Right lobe of liver (tissue), 4 donors: ENCODE measurements at regions not wholly inside any gene's neighbourhood (a gene's known extent, or its start where the extent isn't known, plus 50 kb on each side); places are given as distances from the start of the nearest gene placed in this dataset.

Source experiments
- POLR2A ChIP-seq: fragments of 450-650 bp; IDR thresholded peaks from one replicate; pipeline ENCODE4 v1.6.1; 2017; ENCODE audit warnings: antibody characterized with exemption, mild to moderate bottlenecking
- TF ChIP-seq, protein P1 (sequence below), 4 donors: fragments of 200-600 bp in 3 of 4; fragments of 450-650 bp in 1 of 4; IDR thresholded peaks; one replicate each; pipeline versions ENCODE4 v1.5.1 to v1.8.0; 2016 to 2022; ENCODE audit warnings: antibody characterized with exemption in 4 of 4, mild to moderate bottlenecking in 2 of 4
- donor health status: DM: no; HTN: no; CAD: no.
- donor health status: DM: no; HTN: no; CAD: no.
- donor health status: DM: no; HTN: yes; CAD: no.

DNA sequence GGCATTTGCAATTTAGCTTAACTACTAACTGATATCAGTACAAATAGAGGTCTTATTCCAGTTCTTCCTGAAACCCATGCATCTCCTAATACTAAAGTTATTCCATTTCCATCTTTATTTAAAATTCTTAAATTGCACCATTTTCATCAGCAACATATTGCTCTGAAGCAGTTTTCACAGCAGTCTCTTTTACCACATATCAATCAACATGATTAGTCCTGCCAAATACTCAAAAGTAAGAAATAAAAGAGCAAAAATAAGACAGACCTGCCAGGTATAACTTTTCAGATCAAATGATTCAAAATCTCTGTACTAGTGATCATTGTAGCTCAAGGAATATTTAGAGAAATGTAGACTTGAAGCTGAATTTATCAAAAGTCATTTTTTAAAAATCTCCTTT, 141.7 kb downstream of the SLITRK1 start:
- TF ChIP-seq, protein P1, sequence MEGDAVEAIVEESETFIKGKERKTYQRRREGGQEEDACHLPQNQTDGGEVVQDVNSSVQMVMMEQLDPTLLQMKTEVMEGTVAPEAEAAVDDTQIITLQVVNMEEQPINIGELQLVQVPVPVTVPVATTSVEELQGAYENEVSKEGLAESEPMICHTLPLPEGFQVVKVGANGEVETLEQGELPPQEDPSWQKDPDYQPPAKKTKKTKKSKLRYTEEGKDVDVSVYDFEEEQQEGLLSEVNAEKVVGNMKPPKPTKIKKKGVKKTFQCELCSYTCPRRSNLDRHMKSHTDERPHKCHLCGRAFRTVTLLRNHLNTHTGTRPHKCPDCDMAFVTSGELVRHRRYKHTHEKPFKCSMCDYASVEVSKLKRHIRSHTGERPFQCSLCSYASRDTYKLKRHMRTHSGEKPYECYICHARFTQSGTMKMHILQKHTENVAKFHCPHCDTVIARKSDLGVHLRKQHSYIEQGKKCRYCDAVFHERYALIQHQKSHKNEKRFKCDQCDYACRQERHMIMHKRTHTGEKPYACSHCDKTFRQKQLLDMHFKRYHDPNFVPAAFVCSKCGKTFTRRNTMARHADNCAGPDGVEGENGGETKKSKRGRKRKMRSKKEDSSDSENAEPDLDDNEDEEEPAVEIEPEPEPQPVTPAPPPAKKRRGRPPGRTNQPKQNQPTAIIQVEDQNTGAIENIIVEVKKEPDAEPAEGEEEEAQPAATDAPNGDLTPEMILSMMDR (IDR thresholded peaks at IDR 0.05), result no peak
- no peak for TF ChIP-seq POLR2A
